WTC11 (cell line): ENCODE measurements at regions not wholly inside any gene's neighbourhood (a gene's known extent, or its start where the extent isn't known, plus 50 kb on each side); places are given as distances from the start of the nearest gene placed in this dataset.

ENCODE experiments used
- ATF6 ChIP-seq: sonication (generic); formaldehyde crosslinking; IDR thresholded peaks from 2 replicates; pipeline ENCODE4 v1.8.1; 2023; ENCODE audit warnings: mild to moderate bottlenecking, missing genetic modification reagents
- CREB1 ChIP-seq: sonication (generic); formaldehyde crosslinking; IDR thresholded peaks from 2 replicates; pipeline ENCODE4 v1.8.0; 2023; ENCODE audit warnings: mild to moderate bottlenecking, missing genetic modification reagents
- CTCF ChIP-seq: fragments of 200-600 bp; IDR thresholded peaks from 2 replicates; pipeline ENCODE4 v1.8.0; 2022; ENCODE audit warnings: antibody characterized with exemption
- E2F4 ChIP-seq: sonication (generic); formaldehyde crosslinking; IDR thresholded peaks from 2 replicates; pipeline ENCODE4 v1.8.1; 2022; ENCODE audit warnings: low read depth, mild to moderate bottlenecking, moderate library complexity, missing genetic modification reagents, borderline replicate concordance
- FOXJ3 ChIP-seq: sonication (generic); formaldehyde crosslinking; IDR thresholded peaks from 2 replicates; pipeline ENCODE4 v1.9.0; 2021; ENCODE audit warnings: missing genetic modification reagents, mild to moderate bottlenecking, borderline replicate concordance
- SOX15 ChIP-seq: fragments of 250-450 bp; sonication (Bioruptor Pico); IDR thresholded peaks from 2 replicates; pipeline ENCODE4 v1.9.0; 2021; ENCODE audit warnings: mild to moderate bottlenecking
- ZNF671 ChIP-seq: fragments of 250-450 bp; sonication (Bioruptor Pico); IDR thresholded peaks from 2 replicates; pipeline ENCODE4 v1.8.0; 2021; ENCODE audit warnings: mild to moderate bottlenecking

GRCh38 chr4:14532436-14532835 lies 469.8 kb upstream of the CPEB2 start:
- TF ChIP-seq FOXJ3 (CRISPR knock-in tag) (no peak), ZNF671 (CRISPR knock-in tag) (no peak), CTCF (no peak), E2F4 (CRISPR knock-in tag) (no peak), CREB1 (no peak), ATF6 (CRISPR knock-in tag) (no peak), SOX15 (CRISPR knock-in tag) (no peak)
